ENCODE measurements at regions not wholly inside any gene's neighbourhood (a gene's known extent, or its start where the extent isn't known, plus 50 kb on each side); places are given as distances from the start of the nearest gene placed in this dataset.
A peak's percentile ranks its signal among the peaks of the same experiment; 100 is the strongest.

GRCh38 chr2:145257931-145258330, 738.0 kb upstream of the ZEB2 start:
- no peak for DNase-seq

GRCh38 chr2:145256551-145256950, 736.6 kb upstream of the ZEB2 start:
- DNase-seq, result no peak

GRCh38 chr2:145254291-145254690, 734.4 kb upstream of the ZEB2 start:
- DNase-seq, result no peak

- no peak for DNase-seq
Measured at GRCh38 chr2:145253492-145253891, 733.6 kb upstream of the ZEB2 start.

- no peak for DNase-seq
Measured at GRCh38 chr2:145245268-145245870, 725.5 kb upstream of the ZEB2 start.

- peak; percentile 20 for DNase-seq
Measured at GRCh38 chr2:145235312-145235711, 715.4 kb upstream of the ZEB2 start.

GRCh38 chr2:145230546-145230945, 710.6 kb upstream of the ZEB2 start:
- no peak for DNase-seq

- no peak for DNase-seq
Measured at GRCh38 chr2:145228506-145228905, 708.6 kb upstream of the ZEB2 start.

GRCh38 chr2:145226901-145227300, 707.0 kb upstream of the ZEB2 start:
- no peak for DNase-seq

- DNase-seq, result no peak
Measured at GRCh38 chr2:145221516-145221915, 701.6 kb upstream of the ZEB2 start.

GRCh38 chr2:145221032-145221431, 701.1 kb upstream of the ZEB2 start:
- peak; percentile 54 for DNase-seq

GRCh38 chr2:145220496-145220895, 700.6 kb upstream of the ZEB2 start:
- no peak for DNase-seq

- peak; percentile 29 for DNase-seq
Measured at GRCh38 chr2:145207884-145208283, 688.0 kb upstream of the ZEB2 start.

GRCh38 chr2:145206496-145207281, 686.8 kb upstream of the ZEB2 start:
- DNase-seq, result no peak

- no peak for DNase-seq
Measured at GRCh38 chr2:145203891-145204290, 684.0 kb upstream of the ZEB2 start.

GRCh38 chr2:145199827-145200706, 680.1 kb upstream of the ZEB2 start:
- DNase-seq, result no peak

- no peak for DNase-seq
Measured at GRCh38 chr2:145199042-145199441, 679.1 kb upstream of the ZEB2 start.

- DNase-seq, result no peak
Measured at GRCh38 chr2:145198555-145198954, 678.6 kb upstream of the ZEB2 start.

- DNase-seq, result no peak
Measured at GRCh38 chr2:145197944-145198343, 678.0 kb upstream of the ZEB2 start.

- DNase-seq, result no peak
Measured at GRCh38 chr2:145194673-145195072, 674.8 kb upstream of the ZEB2 start.

- peak; percentile 28 for DNase-seq
Measured at GRCh38 chr2:145190031-145190703, 670.2 kb upstream of the ZEB2 start.

GRCh38 chr2:145186303-145186702, 666.4 kb upstream of the ZEB2 start:
- no peak for DNase-seq

- DNase-seq, result no peak
Measured at GRCh38 chr2:145185696-145186095, 665.8 kb upstream of the ZEB2 start.

Measured in hematopoietic multipotent progenitor cell treated with erythropoietin and hydrocortisone succinate and interleukin-3 and kit ligand, for 4 days (in vitro differentiated cells).